HG02623 (cell line): ENCODE measurements at regions not wholly inside any gene's neighbourhood (a gene's known extent, or its start where the extent isn't known, plus 50 kb on each side); places are given as distances from the start of the nearest gene placed in this dataset.
"Not testable (repeated sequence)": the region's sequence is repeated elsewhere in the genome, so short reads cannot be mapped to it uniquely, and the experiment has no call there.

Experiments used
- ATAC-seq: cut with Tn5 transposase; IDR thresholded peaks from one replicate; pipeline ENCODE4 v1.9.1; 2021; ENCODE audit warnings: moderate library complexity; ENCODE audit not compliant: unreplicated experiment

- ATAC-seq, result no peak
These were observed 51.3 kb upstream of the CADPS start for GRCh38 chr3:62926494-62926893.

GRCh38 chr3:62928256-62928655, 53.0 kb upstream of the CADPS start:
- no peak for ATAC-seq

GRCh38 chr3:62929771-62930170, 54.6 kb upstream of the CADPS start:
- ATAC-seq, result no peak

GRCh38 chr3:62935793-62936192, 60.6 kb upstream of the CADPS start:
- ATAC-seq, result no peak

GRCh38 chr3:62936626-62937254, 61.5 kb upstream of the CADPS start:
- no peak for ATAC-seq

GRCh38 chr3:62938583-62938982, 63.4 kb upstream of the CADPS start:
- no peak for ATAC-seq

- no peak for ATAC-seq
These were observed 64.5 kb upstream of the CADPS start for GRCh38 chr3:62939707-62940106.

- no peak for ATAC-seq
These were observed 65.8 kb upstream of the CADPS start for GRCh38 chr3:62940771-62941563.

- ATAC-seq, result no peak
These were observed 67.0 kb upstream of the CADPS start for GRCh38 chr3:62942227-62942626.

GRCh38 chr3:62942764-62943163, 67.5 kb upstream of the CADPS start:
- no peak for ATAC-seq

- ATAC-seq, result no peak
These were observed 73.7 kb upstream of the CADPS start for GRCh38 chr3:62948921-62949320.

- no peak for ATAC-seq
These were observed 75.0 kb upstream of the CADPS start for GRCh38 chr3:62950210-62950609.

GRCh38 chr3:62951037-62951613, 75.9 kb upstream of the CADPS start:
- ATAC-seq, result no peak

GRCh38 chr3:62951880-62952279, 76.7 kb upstream of the CADPS start:
- ATAC-seq, result not testable (repeated sequence)

- peak; percentile 80 for ATAC-seq
These were observed 79.4 kb upstream of the CADPS start for GRCh38 chr3:62954580-62954979.

- no peak for ATAC-seq
These were observed 79.9 kb upstream of the CADPS start for GRCh38 chr3:62955126-62955525.

GRCh38 chr3:62956411-62956810, 81.2 kb upstream of the CADPS start:
- no peak for ATAC-seq

- ATAC-seq, result no peak
These were observed 86.8 kb upstream of the CADPS start for GRCh38 chr3:62961874-62962556.

GRCh38 chr3:62962714-62963113, 87.5 kb upstream of the CADPS start:
- no peak for ATAC-seq

- no peak for ATAC-seq
These were observed 90.1 kb upstream of the CADPS start for GRCh38 chr3:62965311-62965710.

- ATAC-seq, result no peak
These were observed 92.9 kb upstream of the CADPS start for GRCh38 chr3:62968128-62968527.

GRCh38 chr3:62970648-62971047, 95.4 kb upstream of the CADPS start:
- ATAC-seq, result no peak
